Endometrial microvascular endothelial cells (primary cell): ENCODE measurements at regions not wholly inside any gene's neighbourhood (a gene's known extent, or its start where the extent isn't known, plus 50 kb on each side); places are given as distances from the start of the nearest gene placed in this dataset.

ENCODE experiments used
- in situ Hi-C: cut with HindIII; loops from 2 replicates; pipeline ENCODE4 v1.10.0; 2017; ENCODE audit warnings: low sequenced_read_pairs, low pct_unique_long_range_greater_than_20kb; ENCODE audit errors: inconsistent ontology term

DNA sequence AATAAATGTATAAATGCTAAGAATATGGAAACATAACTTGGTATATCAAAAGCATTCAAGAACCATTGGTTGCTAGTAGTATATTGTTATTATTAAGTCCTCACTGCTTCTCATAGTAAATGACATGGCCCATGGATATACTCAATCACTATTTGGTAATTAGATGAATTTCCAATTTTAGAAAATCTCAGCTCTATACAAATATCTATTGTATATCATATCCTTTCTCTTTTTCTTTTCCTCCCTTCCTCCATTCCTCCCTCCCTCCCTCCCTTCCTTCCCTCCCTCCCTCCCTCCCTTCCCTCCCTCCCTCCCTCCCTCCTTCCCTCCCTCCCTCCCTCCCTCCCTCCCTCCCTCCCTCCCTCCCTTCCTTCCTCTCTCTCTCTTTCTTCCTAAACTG, 514.4 kb upstream of the LCORL start:
- in situ Hi-C loops = no loop called here

DNA sequence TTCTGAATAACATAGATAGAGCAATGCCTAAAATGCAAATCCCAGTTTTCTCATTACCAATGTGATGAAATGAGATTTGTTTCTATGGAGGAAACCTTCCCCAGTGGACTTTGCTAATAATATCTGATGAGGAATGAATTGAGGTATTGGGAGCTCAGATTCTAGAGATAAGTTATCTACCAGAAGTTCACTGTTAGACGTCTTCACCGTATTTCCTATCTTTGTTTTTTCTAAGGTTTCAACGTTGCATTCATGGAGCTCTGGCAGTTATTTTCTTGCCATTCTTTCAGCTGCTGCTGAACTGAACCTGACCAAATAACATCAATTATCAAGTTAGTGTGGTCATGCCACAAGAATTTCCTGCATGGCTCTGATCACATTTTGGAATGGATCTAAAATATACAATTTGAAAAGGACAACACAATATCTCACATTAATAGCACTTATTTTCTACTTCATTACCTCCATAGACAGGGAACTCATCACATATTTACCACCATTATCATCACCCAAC, 511.8 kb upstream of the LCORL start:
- in situ Hi-C loops = no loop called here

DNA sequence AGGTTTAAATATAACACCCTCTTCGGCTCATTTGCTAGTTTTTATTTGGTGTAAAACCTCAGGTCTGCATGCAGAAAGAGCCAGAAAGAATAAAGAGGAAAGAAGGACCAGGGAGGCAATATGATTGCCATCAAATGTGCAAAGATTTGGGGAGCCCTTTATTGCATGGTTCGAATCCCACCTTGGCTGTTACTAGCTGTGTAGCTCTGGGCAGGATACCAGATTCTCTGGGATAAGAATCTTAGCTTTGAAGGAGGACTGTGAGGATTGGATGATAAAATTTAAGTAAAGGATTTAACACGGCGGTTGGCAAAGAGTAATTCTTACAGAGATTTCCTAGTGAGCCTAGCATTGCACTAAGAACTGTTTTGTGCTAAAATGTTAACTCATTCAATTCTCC, 510.2 kb upstream of the LCORL start:
- in situ Hi-C loops = no loop called here

DNA sequence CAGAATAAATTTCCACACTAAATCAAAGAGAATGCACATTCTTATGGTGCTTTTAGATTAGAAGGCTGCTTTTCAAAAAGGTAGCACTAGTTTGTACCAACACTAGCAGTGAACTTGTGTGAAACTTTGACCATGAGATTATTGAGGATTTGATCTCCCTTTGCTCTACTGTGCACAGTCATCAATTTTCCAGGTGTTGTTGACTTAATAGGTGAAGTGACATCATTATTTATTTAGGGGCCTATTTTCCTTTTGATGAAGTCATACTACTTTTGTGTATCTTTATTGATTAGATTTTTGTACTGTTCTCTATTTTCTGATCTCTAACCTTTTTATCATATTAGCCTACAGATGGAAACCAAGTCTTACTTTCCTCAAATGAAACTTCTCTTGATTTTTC, 507.9 kb upstream of the LCORL start:
- in situ Hi-C loops = no loop called here

DNA sequence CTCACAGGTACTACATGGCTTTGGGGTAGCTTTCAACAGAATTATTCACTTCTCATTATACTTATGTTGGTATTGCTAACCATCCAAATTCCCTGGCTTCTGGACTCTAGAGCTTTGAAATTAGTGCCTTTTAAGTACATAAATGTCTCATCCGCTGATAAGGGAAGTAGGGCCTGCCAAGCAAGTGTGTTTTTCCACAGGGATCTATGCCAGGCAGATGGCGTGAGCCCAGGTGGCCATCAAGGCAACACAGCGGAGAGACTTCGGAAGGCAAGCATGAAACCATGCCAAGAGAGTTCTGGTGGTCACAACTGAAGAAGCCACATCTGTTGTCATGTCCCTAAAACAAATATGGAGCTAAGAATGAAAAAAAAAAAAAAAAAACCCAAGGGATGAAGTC, 503.1 kb upstream of the LCORL start:
- in situ Hi-C loops = no loop called here

DNA sequence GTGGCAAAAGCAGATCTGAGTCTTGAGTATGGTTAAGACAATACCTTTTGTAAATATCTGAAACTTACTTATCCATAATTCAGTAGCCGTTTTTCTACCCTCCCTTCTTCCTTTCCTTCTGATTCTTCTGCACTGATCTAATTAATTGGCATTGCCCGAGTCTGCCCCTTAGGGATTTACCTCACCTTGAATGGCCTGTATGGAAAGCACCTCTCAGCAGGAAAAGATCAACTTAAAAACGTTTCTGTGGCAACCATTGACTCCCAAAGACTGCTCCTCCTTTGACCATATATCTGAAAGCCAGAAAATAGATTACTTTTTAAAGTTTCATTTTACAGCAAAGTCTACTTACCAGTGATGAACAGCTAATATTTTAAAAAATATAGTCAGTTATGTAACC, 496.5 kb upstream of the LCORL start:
- in situ Hi-C loops = no loop called here

DNA sequence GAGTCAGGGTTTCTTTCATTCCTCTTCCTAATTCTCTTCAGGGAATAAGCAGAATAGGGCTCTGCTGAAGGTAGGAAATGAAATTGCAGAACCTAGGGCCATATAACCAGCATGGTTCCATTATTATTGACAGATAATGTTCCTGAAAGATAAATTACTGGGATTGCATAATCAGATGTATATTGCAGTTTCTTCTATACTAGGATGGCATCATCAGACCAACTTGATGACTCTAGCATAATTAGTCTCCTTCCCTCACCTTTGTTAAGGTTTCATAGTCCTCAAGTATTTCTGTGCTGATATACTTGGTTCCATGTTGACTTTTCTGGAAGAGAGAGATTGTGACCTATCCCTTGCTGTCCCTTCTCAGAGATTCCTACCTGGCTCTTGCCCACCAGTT, 492.3 kb upstream of the LCORL start:
- in situ Hi-C loops = no loop called here

DNA sequence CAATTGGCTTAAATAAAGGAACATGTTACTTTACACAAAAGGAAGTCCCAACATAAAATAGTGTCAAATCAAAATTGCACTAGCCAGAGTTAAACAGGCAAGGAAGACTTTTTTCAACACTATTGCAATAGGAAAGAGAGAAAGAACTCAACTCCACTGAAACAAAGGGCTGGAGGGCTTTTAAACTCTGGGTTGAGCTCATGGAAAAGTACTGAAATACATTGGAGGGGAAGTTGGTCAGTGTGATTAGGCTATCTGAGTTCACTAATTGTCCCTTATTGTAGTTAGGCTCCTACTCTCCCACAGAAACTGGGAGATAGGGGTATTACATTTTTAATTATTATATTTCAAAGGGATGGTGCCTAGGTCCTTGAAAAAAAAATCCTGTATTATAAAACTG, 491.2 kb upstream of the LCORL start:
- in situ Hi-C loops = no loop called here

DNA sequence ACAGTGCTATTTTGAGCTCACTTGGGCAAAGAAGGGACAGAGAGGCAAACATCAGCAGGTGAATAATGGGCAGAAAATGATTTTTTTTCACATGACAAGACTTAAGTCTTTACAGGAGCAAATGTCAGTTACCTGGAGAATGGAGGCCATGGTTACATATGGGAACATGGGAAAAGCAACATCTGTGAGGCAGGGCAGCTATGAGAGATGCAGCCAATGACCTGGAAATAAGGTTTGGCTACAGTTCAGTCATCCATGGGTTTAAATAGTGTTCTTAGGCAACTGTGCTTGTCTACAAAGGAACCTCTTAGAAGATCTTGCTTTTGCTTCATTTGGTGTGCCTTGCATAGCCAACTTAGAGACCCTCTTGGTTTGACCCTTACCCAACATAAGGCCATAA, 490.2 kb upstream of the LCORL start:
- in situ Hi-C loops = no loop called here

DNA sequence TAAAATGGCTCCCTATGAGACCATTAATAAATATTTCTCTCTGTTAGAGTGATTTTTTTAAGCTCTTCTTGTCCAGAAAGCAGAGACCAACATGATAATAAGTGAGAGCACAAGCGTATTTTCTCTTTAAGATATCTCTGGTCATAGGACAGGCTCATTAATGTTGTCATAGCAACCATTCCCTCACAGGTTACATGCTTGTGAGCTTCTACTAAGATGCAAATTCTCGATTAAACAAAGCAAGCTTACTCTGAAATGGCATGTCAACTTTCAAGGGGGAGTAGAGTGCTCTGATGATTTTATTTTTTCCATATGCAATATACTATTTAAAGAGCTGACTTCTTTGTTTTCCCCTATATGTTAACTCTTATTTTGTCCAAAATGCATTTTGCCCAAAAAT, 487.2 kb upstream of the LCORL start:
- in situ Hi-C loops = no loop called here

DNA sequence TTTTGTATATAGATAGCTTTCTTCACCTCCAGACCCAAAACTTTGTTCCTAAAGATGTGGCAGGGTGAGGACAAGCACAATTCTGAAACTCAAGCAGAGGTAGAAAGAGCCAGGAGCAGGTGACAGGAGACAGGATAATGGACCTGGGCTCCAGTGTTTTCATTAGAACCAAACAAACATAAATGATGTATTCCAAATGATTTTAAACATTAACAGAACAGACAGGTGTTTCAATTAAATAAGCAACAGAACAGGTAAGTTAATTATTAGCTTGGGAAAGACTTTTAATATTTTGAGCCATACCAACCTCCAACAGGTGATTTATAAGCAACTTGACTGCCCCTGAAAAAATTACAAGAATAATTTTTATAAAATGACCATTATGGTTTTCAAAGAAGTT, 459.4 kb upstream of the LCORL start:
- in situ Hi-C loops = no loop called here

DNA sequence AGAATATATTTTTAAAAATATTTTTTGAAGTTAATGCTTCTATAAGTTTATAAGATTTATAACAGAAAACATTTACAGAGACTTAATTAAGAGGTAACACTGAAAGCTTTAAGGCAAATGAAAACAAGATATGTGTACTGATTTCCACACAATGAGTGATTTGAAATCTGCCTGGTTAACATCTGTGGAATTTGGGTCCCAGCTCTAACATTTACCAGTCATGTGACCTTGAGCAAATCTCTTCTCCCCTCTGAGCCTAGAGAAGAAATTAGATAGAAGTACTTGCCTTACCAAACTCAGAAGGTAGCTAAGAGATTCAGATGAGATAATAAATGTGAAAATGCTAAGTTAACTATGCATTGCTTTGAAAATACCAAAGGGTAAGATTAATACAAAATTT, 458.8 kb upstream of the LCORL start:
- in situ Hi-C loops = no loop called here

DNA sequence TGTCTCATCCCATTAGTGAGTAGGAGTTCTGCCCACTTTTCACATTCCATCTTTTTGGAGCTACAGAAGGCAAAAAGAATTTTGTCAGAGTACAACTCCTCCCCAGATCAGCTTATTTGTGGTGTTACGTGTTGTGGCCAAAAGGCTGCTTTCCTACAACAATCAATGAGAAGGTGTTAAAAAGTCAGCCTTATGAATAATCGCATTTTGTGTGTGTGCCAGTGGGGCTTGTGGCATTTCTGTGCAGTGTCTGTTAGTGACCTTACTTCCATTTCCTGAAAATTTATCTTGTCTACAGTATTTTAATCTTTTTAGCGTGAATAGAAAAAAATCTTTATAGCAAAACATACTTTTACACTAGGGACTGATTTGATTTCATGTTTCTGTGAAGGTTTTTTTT, 458.3 kb upstream of the LCORL start:
- in situ Hi-C loops = no loop called here

DNA sequence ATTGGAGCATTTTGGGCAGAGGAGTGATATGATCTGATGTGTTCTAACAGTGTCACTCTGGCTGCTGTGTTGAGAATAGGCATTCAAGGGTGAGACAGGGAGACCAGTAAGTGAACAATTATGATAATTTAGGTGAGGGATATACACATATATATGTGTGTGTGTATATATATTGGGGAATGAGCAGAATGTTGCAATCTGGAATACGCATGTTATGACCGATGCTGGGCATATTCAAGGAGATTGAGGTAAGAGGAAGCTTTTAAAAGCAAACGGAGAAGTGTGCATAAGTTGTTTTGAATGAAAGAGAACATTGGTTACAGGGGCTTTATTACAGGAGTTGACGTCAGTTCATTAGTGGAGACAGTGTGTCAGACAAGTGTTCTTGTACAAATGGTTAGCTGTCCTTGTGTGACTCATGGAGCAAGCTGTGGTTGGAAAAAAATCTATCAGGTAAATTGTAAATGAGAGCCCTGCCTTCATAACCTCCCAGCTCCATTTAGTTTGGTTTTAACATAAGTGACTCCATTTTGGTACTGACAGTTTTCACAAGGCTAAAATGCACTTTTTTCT, 442.5 kb upstream of the LCORL start:
- in situ Hi-C loops = no loop called here

DNA sequence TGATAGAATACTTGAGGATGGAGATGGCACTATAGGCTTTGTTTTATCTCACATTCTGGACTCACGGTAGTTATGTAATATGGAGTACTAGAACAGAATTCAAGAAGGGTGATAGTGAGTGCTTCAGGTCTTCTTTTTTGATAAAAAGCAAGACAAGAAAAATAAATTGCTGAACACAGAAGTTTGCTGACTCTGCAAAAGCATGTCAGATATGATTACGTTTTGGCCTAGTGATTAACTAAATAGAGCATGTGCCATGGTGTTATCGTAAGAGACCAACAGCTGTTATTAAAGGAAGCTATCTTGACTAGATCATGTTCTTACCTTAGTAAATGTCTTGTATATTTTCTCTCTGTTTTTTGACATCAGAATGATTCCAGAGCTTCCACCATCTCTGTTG, 436.9 kb upstream of the LCORL start:
- in situ Hi-C loops = no loop called here

DNA sequence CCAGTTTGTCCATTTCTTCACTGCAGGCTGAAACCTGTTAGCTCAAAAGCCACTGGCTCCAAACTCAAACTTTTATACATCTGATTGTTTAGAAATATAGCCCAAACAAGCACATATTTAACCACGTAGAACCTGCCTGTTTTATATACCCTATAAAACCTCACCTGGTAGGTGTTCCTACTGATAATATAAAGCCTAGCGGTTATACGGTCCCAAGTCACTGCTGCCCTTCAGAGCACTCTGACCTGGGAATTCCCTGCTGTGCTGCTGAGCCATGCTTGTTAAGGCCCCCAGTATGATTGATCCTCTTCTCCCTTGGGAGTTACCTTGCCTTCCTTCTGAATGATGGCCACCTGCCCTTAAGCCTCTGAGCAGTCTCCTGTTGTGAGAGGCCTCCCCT, 432.8 kb upstream of the LCORL start:
- in situ Hi-C loops = no loop called here

DNA sequence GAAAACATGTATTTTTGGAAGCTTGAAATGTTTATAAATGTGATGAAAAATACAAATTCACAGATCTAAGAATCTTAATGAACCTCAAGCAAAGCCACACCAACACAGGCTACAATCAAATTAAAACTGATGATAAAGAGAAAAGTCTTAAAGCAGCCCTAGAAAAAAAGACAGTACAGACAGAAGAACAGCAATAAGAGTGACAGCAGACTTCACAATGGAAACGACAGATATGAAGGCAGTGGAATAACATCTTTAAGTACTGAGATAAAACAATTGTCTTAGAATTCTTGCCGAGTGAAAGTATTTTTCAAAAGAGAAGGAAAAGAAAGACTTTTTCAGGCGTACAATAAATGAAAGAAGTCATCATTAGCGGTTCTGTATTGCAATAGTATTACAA, 423.6 kb upstream of the LCORL start:
- in situ Hi-C loops = no loop called here

DNA sequence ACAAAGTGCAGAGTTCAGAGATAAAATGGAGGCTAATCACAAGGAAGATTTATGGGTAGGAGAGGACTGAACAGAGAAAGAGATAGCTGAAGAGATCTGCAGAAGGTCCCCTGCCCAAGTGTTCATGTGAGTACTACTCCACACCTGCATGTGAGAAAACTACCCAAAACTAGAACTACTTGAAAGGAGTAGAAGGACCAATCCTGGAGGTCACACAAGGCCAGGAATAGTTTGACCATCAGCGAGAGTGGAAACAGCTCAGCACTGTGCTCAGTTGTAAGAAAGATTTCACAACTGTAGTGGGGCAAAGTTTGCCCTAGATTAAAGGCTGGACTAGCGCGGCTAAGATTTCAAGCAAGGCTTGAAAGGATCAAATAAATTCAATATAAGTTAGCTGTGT, 422.7 kb upstream of the LCORL start:
- in situ Hi-C loops = no loop called here

DNA sequence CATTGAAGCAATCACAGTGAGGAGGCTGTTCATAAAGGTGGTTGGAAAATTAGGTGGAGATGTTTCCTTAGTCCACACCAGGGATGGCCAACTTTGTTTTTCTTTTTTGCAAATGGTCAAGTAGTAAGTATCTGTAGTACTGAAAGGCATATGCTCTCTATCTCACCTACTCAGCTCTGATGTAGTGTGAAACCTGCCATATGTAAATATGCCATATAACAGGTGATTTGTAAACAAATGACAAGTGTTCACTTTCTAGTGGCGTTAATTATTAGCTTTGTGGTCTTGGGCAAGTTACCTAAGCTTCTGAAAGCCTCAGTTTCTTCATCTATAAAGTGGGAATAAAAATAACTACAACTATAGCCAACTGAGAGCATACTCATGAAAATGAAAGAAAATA, 421.4 kb upstream of the LCORL start:
- in situ Hi-C loops = no loop called here

DNA sequence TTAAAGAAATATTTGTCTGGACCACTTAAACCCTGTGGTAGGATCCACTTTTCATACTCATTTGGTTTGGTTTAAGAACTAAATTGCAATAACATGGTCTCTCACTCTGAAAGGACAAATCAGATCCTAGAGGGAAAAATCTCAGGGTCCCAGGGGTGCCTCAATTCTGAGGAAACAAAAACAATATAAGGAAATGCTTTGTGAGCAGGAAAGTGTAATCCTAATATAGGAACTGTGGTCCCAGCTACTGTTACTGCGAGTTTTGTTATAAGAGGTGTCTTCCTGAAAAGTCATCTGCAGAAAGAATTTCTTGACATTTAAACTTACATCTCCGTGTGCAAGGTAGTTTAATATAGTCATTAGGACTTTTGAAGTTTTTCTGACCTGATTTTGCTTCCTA, 420.1 kb upstream of the LCORL start:
- in situ Hi-C loops = no loop called here

DNA sequence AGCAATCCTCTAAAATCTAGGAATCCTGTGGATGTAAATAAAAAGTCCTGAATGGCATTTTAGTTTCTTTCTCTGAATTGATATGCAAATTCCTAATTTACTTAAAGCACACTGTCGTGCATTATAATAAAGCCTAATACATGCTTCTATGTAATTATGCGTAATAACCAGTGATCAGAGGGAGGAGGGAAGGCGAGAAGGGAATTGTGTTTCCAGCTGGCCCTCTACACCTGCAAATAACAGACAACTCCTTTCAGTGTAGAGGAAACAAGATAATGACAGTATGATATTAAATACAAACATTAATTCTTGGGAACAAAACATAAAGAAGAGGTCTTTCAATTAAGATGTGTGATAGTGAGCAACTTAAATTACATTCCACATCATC, 419.6 kb upstream of the LCORL start:
- in situ Hi-C loops = no loop called here
